ENCODE measurements at regions not wholly inside any gene's neighbourhood (a gene's known extent, or its start where the extent isn't known, plus 50 kb on each side); places are given as distances from the start of the nearest gene placed in this dataset.
"Not testable (repeated sequence)": the region's sequence is repeated elsewhere in the genome, so short reads cannot be mapped to it uniquely, and the experiment has no call there.

DNA sequence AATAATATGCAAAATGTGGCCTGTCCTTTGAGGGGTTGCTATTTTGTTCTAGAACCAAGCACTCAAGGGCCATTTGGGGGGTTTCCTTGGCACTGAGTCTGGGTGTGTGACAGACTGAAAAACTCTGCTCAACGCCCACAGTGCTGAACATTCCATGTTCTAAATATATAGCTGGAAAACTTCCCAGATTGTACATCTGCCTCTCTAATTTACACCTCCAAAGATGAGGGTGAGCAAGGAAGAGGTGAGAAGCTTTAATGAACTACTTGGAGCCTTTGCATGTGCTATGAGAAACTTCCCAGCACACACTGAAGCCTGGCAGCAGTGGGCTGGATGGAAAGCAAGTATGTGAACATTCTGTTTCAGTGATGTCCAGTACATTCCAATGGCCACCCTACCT is 296.7 kb upstream of the KCNH7 start:
- Histone ChIP-seq H3K27me3 (ENCODE audit: insufficient read depth, low read length) (no peaks in the 10 kb centered on the region; the same call in 1 of the 2 replicates), H3K9me3 (ENCODE audit: insufficient read depth, low read depth, low read length) (no peaks in the 10 kb centered on the region), H3K9ac (ENCODE audit: low read depth, low read length) (no peak overlapping the region), H3K27ac (ENCODE audit: low read depth, low read length) (no peak overlapping the region), H3K4me1 (ENCODE audit: insufficient read depth, low read length) (no peaks in the 10 kb centered on the region), H3K4me3 (ENCODE audit: low read length) (no peak overlapping the region), H3K36me3 (ENCODE audit: insufficient read depth, low read length) (no peaks in the 10 kb centered on the region)
- WGBS, result 100% methylated on average over 1 of the region's 1 CpG

DNA sequence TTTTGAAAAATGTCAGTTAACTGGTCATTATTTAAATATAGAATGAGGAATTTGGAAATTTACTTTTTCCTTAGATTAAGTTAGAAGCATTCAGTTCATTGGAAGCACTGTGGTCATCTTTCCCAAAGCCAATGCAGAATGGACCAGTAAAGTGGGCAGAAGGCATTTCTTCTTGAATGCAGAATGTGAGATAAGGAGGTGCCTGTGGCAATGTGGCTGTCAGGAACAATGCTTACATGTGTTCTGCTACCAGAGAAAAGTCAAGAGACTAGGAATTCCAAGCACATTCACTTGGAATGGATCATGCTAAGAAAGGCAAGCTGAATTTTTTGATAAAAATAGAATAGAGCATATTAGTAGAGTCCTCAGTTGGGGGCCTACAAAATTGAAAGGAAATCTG is 295.0 kb upstream of the KCNH7 start:
- no peak overlapping the region for H3K9ac ChIP-seq (ENCODE audit: low read depth, low read length)
- H3K9me3 ChIP-seq (ENCODE audit: insufficient read depth, low read depth, low read length), result no peaks in the 10 kb centered on the region
- no peak overlapping the region for H3K4me3 ChIP-seq (ENCODE audit: low read length)
- H3K4me1 ChIP-seq (ENCODE audit: insufficient read depth, low read length), result no peaks in the 10 kb centered on the region
- no peaks in the 10 kb centered on the region for H3K36me3 ChIP-seq (ENCODE audit: insufficient read depth, low read length)
- H3K27ac ChIP-seq (ENCODE audit: low read depth, low read length), result no peak overlapping the region
- H3K27me3 ChIP-seq (ENCODE audit: insufficient read depth, low read length), result no peaks in the 10 kb centered on the region; the same call in 1 of the 2 replicates

DNA sequence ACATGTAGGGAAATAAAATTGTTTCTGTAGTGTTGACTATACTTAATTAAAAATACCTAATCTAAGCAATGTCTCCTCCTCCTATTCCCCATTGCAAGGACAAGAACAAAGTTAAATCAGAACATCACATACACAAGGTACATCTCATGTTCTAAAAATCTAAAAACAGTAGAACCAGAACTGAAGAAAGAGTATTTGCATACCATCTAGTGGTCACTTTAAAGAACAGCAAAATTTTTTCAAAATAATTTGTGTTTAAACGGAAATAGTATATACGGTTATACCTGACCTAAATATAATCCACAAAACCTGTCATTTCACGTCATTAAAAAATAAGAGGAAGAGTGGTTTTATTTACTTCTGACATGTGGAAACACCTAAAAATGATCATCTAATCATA is 294.3 kb upstream of the KCNH7 start:
- Histone ChIP-seq H3K9me3 (ENCODE audit: insufficient read depth, low read depth, low read length) (no peaks in the 10 kb centered on the region), H3K27ac (ENCODE audit: low read depth, low read length) (no peak overlapping the region), H3K36me3 (ENCODE audit: insufficient read depth, low read length) (no peaks in the 10 kb centered on the region), H3K27me3 (ENCODE audit: insufficient read depth, low read length) (no peaks in the 10 kb centered on the region; the same call in 1 of the 2 replicates), H3K4me3 (ENCODE audit: low read length) (no peak overlapping the region), H3K9ac (ENCODE audit: low read depth, low read length) (no peak overlapping the region), H3K4me1 (ENCODE audit: insufficient read depth, low read length) (no peaks in the 10 kb centered on the region)
- WGBS, result no CpG with 5 or more reads among the region's 3 CpGs

- not testable (repeated sequence) for H3K27me3 ChIP-seq (ENCODE audit: insufficient read depth, low read length); H3K9me3 ChIP-seq (ENCODE audit: insufficient read depth, low read depth, low read length); H3K4me1 ChIP-seq (ENCODE audit: insufficient read depth, low read length); H3K9ac ChIP-seq (ENCODE audit: low read depth, low read length); H3K36me3 ChIP-seq (ENCODE audit: insufficient read depth, low read length); H3K4me3 ChIP-seq (ENCODE audit: low read length); H3K27ac ChIP-seq (ENCODE audit: low read depth, low read length)
- WGBS, result 100% methylated on average over 1 of the region's 2 CpGs
These were observed 293.6 kb upstream of the KCNH7 start for GRCh38 chr2:163132207-163132606.

DNA sequence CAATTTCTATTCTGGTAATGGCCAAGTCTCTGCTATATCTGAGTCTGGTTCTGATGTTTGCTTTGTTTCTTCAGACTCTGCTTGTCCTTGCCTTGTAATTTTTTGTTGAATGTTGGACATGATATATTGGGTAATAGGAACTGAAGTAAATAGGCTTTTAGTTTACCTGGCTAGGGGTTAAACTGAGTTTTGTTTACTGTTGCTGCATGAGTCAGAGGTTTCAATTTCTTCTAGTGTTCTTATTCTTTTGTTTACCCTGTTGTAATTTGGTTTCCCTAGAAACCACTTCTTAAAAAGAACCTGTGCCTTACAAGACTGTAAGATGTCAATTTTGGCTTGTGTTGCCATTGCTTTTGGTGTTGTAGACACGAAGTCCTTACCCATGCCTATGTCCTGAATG is 285.0 kb upstream of the KCNH7 start:
- WGBS, result 100% methylated on average over 1 of the region's 1 CpG
- Histone ChIP-seq H3K27me3 (ENCODE audit: insufficient read depth, low read length) (no peaks in the 10 kb centered on the region), H3K9me3 (ENCODE audit: insufficient read depth, low read depth, low read length) (no peaks in the 10 kb centered on the region), H3K4me1 (ENCODE audit: insufficient read depth, low read length) (no peaks in the 10 kb centered on the region), H3K9ac (ENCODE audit: low read depth, low read length) (no peak overlapping the region), H3K27ac (ENCODE audit: low read depth, low read length) (no peak overlapping the region), H3K36me3 (ENCODE audit: insufficient read depth, low read length) (no peaks in the 10 kb centered on the region), H3K4me3 (ENCODE audit: low read length) (no peak overlapping the region)

GRCh38 chr2:163122257-163122656 is 283.7 kb upstream of the KCNH7 start:
- no peaks in the 10 kb centered on the region for H3K4me1 ChIP-seq (ENCODE audit: insufficient read depth, low read length)
- no peak overlapping the region for H3K4me3 ChIP-seq (ENCODE audit: low read length)
- H3K27ac ChIP-seq (ENCODE audit: low read depth, low read length), result no peak overlapping the region
- no peaks in the 10 kb centered on the region for H3K9me3 ChIP-seq (ENCODE audit: insufficient read depth, low read depth, low read length)
- no peak overlapping the region for H3K9ac ChIP-seq (ENCODE audit: low read depth, low read length)
- H3K27me3 ChIP-seq (ENCODE audit: insufficient read depth, low read length), result no peaks in the 10 kb centered on the region
- no peaks in the 10 kb centered on the region for H3K36me3 ChIP-seq (ENCODE audit: insufficient read depth, low read length)

- 80% methylated on average over 5 of the region's 5 CpGs for WGBS
- Histone ChIP-seq H3K9ac (ENCODE audit: low read depth, low read length) (no peak overlapping the region), H3K27ac (ENCODE audit: low read depth, low read length) (no peak overlapping the region), H3K4me1 (ENCODE audit: insufficient read depth, low read length) (no peaks in the 10 kb centered on the region), H3K9me3 (ENCODE audit: insufficient read depth, low read depth, low read length) (no peaks in the 10 kb centered on the region), H3K4me3 (ENCODE audit: low read length) (no peak overlapping the region), H3K36me3 (ENCODE audit: insufficient read depth, low read length) (no peaks in the 10 kb centered on the region), H3K27me3 (ENCODE audit: insufficient read depth, low read length) (no peaks in the 10 kb centered on the region)
These were observed 282.9 kb upstream of the KCNH7 start for GRCh38 chr2:163121483-163121882.

- Histone ChIP-seq H3K36me3 (ENCODE audit: insufficient read depth, low read length) (no peaks in the 10 kb centered on the region), H3K27me3 (ENCODE audit: insufficient read depth, low read length) (no peaks in the 10 kb centered on the region), H3K4me3 (ENCODE audit: low read length) (no peak overlapping the region), H3K9me3 (ENCODE audit: insufficient read depth, low read depth, low read length) (no peaks in the 10 kb centered on the region), H3K9ac (ENCODE audit: low read depth, low read length) (no peak overlapping the region), H3K27ac (ENCODE audit: low read depth, low read length) (no peak overlapping the region), H3K4me1 (ENCODE audit: insufficient read depth, low read length) (no peaks in the 10 kb centered on the region)
- WGBS, result 89% methylated on average over 7 of the region's 7 CpGs
These were observed 281.4 kb upstream of the KCNH7 start for GRCh38 chr2:163119966-163120365.

GRCh38 chr2:163086940-163087339 is 248.4 kb upstream of the KCNH7 start:
- 98% methylated on average over 1 of the region's 1 CpG for WGBS
- Histone ChIP-seq H3K36me3 (ENCODE audit: insufficient read depth, low read length) (no peaks in the 10 kb centered on the region), H3K27me3 (ENCODE audit: insufficient read depth, low read length) (no peaks in the 10 kb centered on the region), H3K27ac (ENCODE audit: low read depth, low read length) (no peak overlapping the region), H3K9ac (ENCODE audit: low read depth, low read length) (no peak overlapping the region), H3K4me1 (ENCODE audit: insufficient read depth, low read length) (no peaks in the 10 kb centered on the region), H3K4me3 (ENCODE audit: low read length) (no peak overlapping the region), H3K9me3 (ENCODE audit: insufficient read depth, low read depth, low read length) (peaks cover 17% of the 10 kb centered on the region)

GRCh38 chr2:163085366-163086024 is 246.9 kb upstream of the KCNH7 start:
- not testable (repeated sequence) for H3K9ac ChIP-seq (ENCODE audit: low read depth, low read length); H3K27ac ChIP-seq (ENCODE audit: low read depth, low read length); H3K4me1 ChIP-seq (ENCODE audit: insufficient read depth, low read length); H3K36me3 ChIP-seq (ENCODE audit: insufficient read depth, low read length); H3K4me3 ChIP-seq (ENCODE audit: low read length); H3K27me3 ChIP-seq (ENCODE audit: insufficient read depth, low read length)
- peaks cover 31% of the 10 kb centered on the region for H3K9me3 ChIP-seq (ENCODE audit: insufficient read depth, low read depth, low read length)
- 92% methylated on average over 12 of the region's 12 CpGs for WGBS

- no peaks in the 10 kb centered on the region for H3K36me3 ChIP-seq (ENCODE audit: insufficient read depth, low read length)
- H3K27me3 ChIP-seq (ENCODE audit: insufficient read depth, low read length), result no peaks in the 10 kb centered on the region
- H3K27ac ChIP-seq (ENCODE audit: low read depth, low read length), result no peak overlapping the region
- peaks cover 41% of the 10 kb centered on the region for H3K9me3 ChIP-seq (ENCODE audit: insufficient read depth, low read depth, low read length)
- no peak overlapping the region for H3K4me3 ChIP-seq (ENCODE audit: low read length)
- peaks cover 17% of the 10 kb centered on the region for H3K4me1 ChIP-seq (ENCODE audit: insufficient read depth, low read length)
- H3K9ac ChIP-seq (ENCODE audit: low read depth, low read length), result no peak overlapping the region
These were observed 243.2 kb upstream of the KCNH7 start for GRCh38 chr2:163081754-163082153.

GRCh38 chr2:163077241-163077640 is 238.7 kb upstream of the KCNH7 start:
- Histone ChIP-seq H3K4me3 (ENCODE audit: low read length) (peak overlapping the region; percentile 27), H3K27me3 (ENCODE audit: insufficient read depth, low read length) (no peaks in the 10 kb centered on the region), H3K9ac (ENCODE audit: low read depth, low read length) (peak overlapping the region; percentile 49; the same call in 1 of the 2 replicates), H3K36me3 (ENCODE audit: insufficient read depth, low read length) (no peaks in the 10 kb centered on the region), H3K9me3 (ENCODE audit: insufficient read depth, low read depth, low read length) (peaks cover 27% of the 10 kb centered on the region), H3K4me1 (ENCODE audit: insufficient read depth, low read length) (peaks cover 31% of the 10 kb centered on the region), H3K27ac (ENCODE audit: low read depth, low read length) (peak overlapping the region; percentile 56; the same call in 1 of the 2 replicates)
- 0% methylated on average over 1 of the region's 1 CpG for WGBS
